SK-N-SH (cell line): ENCODE measurements at regions not wholly inside any gene's neighbourhood (a gene's known extent, or its start where the extent isn't known, plus 50 kb on each side); places are given as distances from the start of the nearest gene placed in this dataset.

ENCODE experiments used
- CTCF ChIA-PET: fragments of 300-600, 350-600 bp; formaldehyde crosslinking; extraction: SDS; loops from one replicate; lab custom pipeline; 2021; lab: Yijun Ruan, JAX
- POLR2A ChIA-PET: fragments of 350-600 bp; sonication (Branson Sonifier 250); formaldehyde crosslinking; extraction: SDS; loops from one replicate; lab custom pipeline; 2020; ENCODE audit warnings: antibody characterized with exemption, inconsistent platforms; lab: Yijun Ruan, JAX
- DNase-seq: peaks from one replicate; pipeline ENCODE4 v3.0.0; 2012
- H2AFZ ChIP-seq: fragments of 200-600 bp; sonication (generic); 2 replicates; pipeline ENCODE4 v1.8.1; 2016; ENCODE audit warnings: antibody characterized with exemption, mild to moderate bottlenecking, low read depth
- H3F3A ChIP-seq: fragments of 200-600 bp; sonication (generic); replicated peaks from 2 replicates; pipeline ENCODE3; 2016; ENCODE audit warnings: antibody characterized with exemption, mild to moderate bottlenecking; ENCODE audit not compliant: insufficient read depth
- H3K27ac ChIP-seq, 2 experiments: fragments of 200-500 bp in 1 of 2; fragments of 200-600 bp in 1 of 2; sonication (Bioruptor generic) in 1 of 2; sonication (generic), shearing (Covaris generic) in 1 of 2; 2 replicates each; pipeline versions ENCODE4 v1.5.1 to v1.6.1; 2014 to 2016; ENCODE audit warnings: low read depth in 2 of 2, inconsistent platforms in 1 of 2, low read length in 1 of 2, mild to moderate bottlenecking in 1 of 2, mixed read lengths in 1 of 2
- H3K27me3 ChIP-seq: fragments of 200-600 bp; sonication (generic), shearing (Covaris generic); 2 replicates; pipeline ENCODE4 v1.6.1; 2016; ENCODE audit warnings: mixed run types; ENCODE audit not compliant: insufficient read depth
- H3K36me3 ChIP-seq, 2 experiments: fragments of 200-500 bp in 1 of 2; fragments of 200-600 bp in 1 of 2; sonication (Bioruptor generic) in 1 of 2; sonication (generic) in 1 of 2; replicated peaks in 1 of 2; 2 replicates each; pipeline versions ENCODE3 to v1.5.1; 2014 to 2016; ENCODE audit warnings: low read length in 1 of 2, mild to moderate bottlenecking in 1 of 2; ENCODE audit not compliant: insufficient read depth in 2 of 2, control insufficient read depth in 1 of 2
- H3K4me1 ChIP-seq, 2 experiments: fragments of 200-500 bp in 1 of 2; fragments of 200-600 bp in 1 of 2; sonication (Bioruptor generic) in 1 of 2; sonication (generic), shearing (Covaris generic) in 1 of 2; 2 replicates each; pipeline versions ENCODE4 v1.5.1 to v1.6.1; 2014 to 2016; ENCODE audit warnings: low read depth in 1 of 2, low read length in 1 of 2, mixed run types in 1 of 2; ENCODE audit not compliant: insufficient read depth in 2 of 2, control insufficient read depth in 1 of 2
- H3K4me2 ChIP-seq: fragments of 200-600 bp; sonication (generic), shearing (Covaris generic); 2 replicates; pipeline ENCODE4 v1.6.1; 2017; ENCODE audit warnings: mixed run types
- H3K4me3 ChIP-seq, 2 experiments: fragments of 200-500 bp in 1 of 2; fragments of 200-600 bp in 1 of 2; sonication (Bioruptor generic) in 1 of 2; sonication (generic), shearing (Covaris generic) in 1 of 2; 2 replicates each; pipeline versions ENCODE4 v1.5.1 to v1.8.1; 2014 to 2016; ENCODE audit warnings: low read depth in 2 of 2, inconsistent platforms in 1 of 2, low read length in 1 of 2, mild to moderate bottlenecking in 1 of 2, mixed read lengths in 1 of 2, moderate library complexity in 1 of 2
- H3K79me2 ChIP-seq: fragments of 200-600 bp; sonication (generic); 2 replicates; pipeline ENCODE4 v1.8.1; 2017; ENCODE audit warnings: mild to moderate bottlenecking; ENCODE audit not compliant: insufficient read depth
- H3K9ac ChIP-seq: fragments of 200-600 bp; sonication (generic); 2 replicates; pipeline ENCODE4 v1.6.1; 2017; ENCODE audit warnings: mixed run types
- H3K9me2 ChIP-seq: fragments of 200-600 bp; sonication (generic); 2 replicates; pipeline ENCODE4 v1.6.1; 2017; ENCODE audit warnings: mixed run types
- H3K9me3 ChIP-seq: fragments of 200-600 bp; sonication (generic); 2 replicates; pipeline ENCODE4 v1.6.1; 2017; ENCODE audit warnings: mixed run types, mild to moderate bottlenecking, moderate library complexity
- H4K20me1 ChIP-seq: fragments of 200-600 bp; sonication (generic); 2 replicates; pipeline ENCODE4 v1.6.1; 2017; ENCODE audit warnings: mild to moderate bottlenecking, mixed run types; ENCODE audit not compliant: insufficient read depth
- CHD2 ChIP-seq: fragments of 150-350 bp; IDR thresholded peaks from 2 replicates; pipeline ENCODE4 v1.6.1; 2018; ENCODE audit warnings: low read length; ENCODE audit not compliant: partially characterized antibody
- ELF1 ChIP-seq: IDR thresholded peaks from 2 replicates; pipeline ENCODE4 v1.4.0; 2012
- EP300 ChIP-seq, 2 experiments: IDR thresholded peaks; 2 replicates each; pipeline versions ENCODE4 v1.4.0 to v1.6.1; 2012; ENCODE audit warnings: borderline replicate concordance in 1 of 2, low read depth in 1 of 2, low read length in 1 of 2
- EZH2phosphoT487 ChIP-seq: fragments of 200-600 bp; sonication (generic); IDR thresholded peaks from 2 replicates; pipeline ENCODE4 v1.6.1; 2017; ENCODE audit warnings: low read depth, mixed run types, mild to moderate bottlenecking, antibody characterized with exemption, moderate library complexity, borderline replicate concordance
- FOSL2 ChIP-seq: IDR thresholded peaks from 2 replicates; pipeline ENCODE4 v1.4.0; 2012; ENCODE audit warnings: low read depth, mild to moderate bottlenecking, moderate library complexity, borderline replicate concordance
- FOXJ3 ChIP-seq: sonication (generic); formaldehyde crosslinking; IDR thresholded peaks from 2 replicates; pipeline ENCODE4 v1.5.1; 2020; ENCODE audit warnings: mild to moderate bottlenecking, missing genetic modification reagents
- GABPA ChIP-seq: IDR thresholded peaks from 2 replicates; pipeline ENCODE4 v1.4.0; 2012; ENCODE audit warnings: low read depth, mild to moderate bottlenecking
- JUND ChIP-seq: IDR thresholded peaks from 2 replicates; pipeline ENCODE4 v1.4.0; 2012
- MXI1 ChIP-seq: IDR thresholded peaks from 2 replicates; pipeline ENCODE4 v1.6.1; 2012; ENCODE audit warnings: mild to moderate bottlenecking, low read depth, low read length, improper control_type of control experiment
- NFIC ChIP-seq: IDR thresholded peaks from 2 replicates; pipeline ENCODE4 v1.4.0; 2012; ENCODE audit warnings: borderline replicate concordance
- POLR2AphosphoS5 ChIP-seq: IDR thresholded peaks from 2 replicates; pipeline ENCODE4 v1.6.1; 2012; ENCODE audit warnings: low read depth, low read length
- RAD21 ChIP-seq: IDR thresholded peaks from 2 replicates; pipeline ENCODE4 v1.6.1; 2012; ENCODE audit warnings: mild to moderate bottlenecking, low read length
- RXRA ChIP-seq: IDR thresholded peaks from 2 replicates; pipeline ENCODE4 v1.4.0; 2012; ENCODE audit warnings: low read depth, mild to moderate bottlenecking, borderline replicate concordance
- SIN3A ChIP-seq: IDR thresholded peaks from 2 replicates; pipeline ENCODE4 v1.6.1; 2012; ENCODE audit warnings: low read depth, mild to moderate bottlenecking, low read length, moderate library complexity, borderline replicate concordance
- SMC3 ChIP-seq: IDR thresholded peaks from 2 replicates; pipeline ENCODE4 v1.6.1; 2012; ENCODE audit warnings: low read depth, low read length, improper control_type of control experiment
- TAF1 ChIP-seq: IDR thresholded peaks from 2 replicates; pipeline ENCODE4 v1.6.1; 2012; ENCODE audit warnings: low read depth, mild to moderate bottlenecking, low read length, moderate library complexity, borderline replicate concordance
- TCF12 ChIP-seq: IDR thresholded peaks from 2 replicates; pipeline ENCODE4 v1.4.0; 2012
- TEAD4 ChIP-seq: IDR thresholded peaks from 2 replicates; pipeline ENCODE4 v1.4.0; 2012; ENCODE audit warnings: mild to moderate bottlenecking, borderline replicate concordance; ENCODE audit not compliant: insufficient read depth
- WGBS: methylation state at CpG from one replicate; pipeline ENCODE4 v1.1.6; 2017; ENCODE audit warnings: low lambda C conversion rate; 5-methylcytosine and 5-hydroxymethylcytosine counted together
- TF ChIP-seq, protein P1 (sequence below): IDR thresholded peaks from 2 replicates; pipeline ENCODE4 v1.4.0; 2012; ENCODE audit warnings: low read depth, borderline replicate concordance
- TF ChIP-seq, protein P2 (sequence below): fragments of 150-350 bp; IDR thresholded peaks from 2 replicates; pipeline ENCODE4 v1.6.1; 2016; ENCODE audit warnings: mild to moderate bottlenecking, low read depth, low read length
- TF ChIP-seq, protein P3 (sequence below): fragments of 200-600 bp; sonication (generic); IDR thresholded peaks from 2 replicates; pipeline ENCODE4 v1.6.1; 2017; ENCODE audit warnings: antibody characterized with exemption, mild to moderate bottlenecking, moderate library complexity

DNA sequence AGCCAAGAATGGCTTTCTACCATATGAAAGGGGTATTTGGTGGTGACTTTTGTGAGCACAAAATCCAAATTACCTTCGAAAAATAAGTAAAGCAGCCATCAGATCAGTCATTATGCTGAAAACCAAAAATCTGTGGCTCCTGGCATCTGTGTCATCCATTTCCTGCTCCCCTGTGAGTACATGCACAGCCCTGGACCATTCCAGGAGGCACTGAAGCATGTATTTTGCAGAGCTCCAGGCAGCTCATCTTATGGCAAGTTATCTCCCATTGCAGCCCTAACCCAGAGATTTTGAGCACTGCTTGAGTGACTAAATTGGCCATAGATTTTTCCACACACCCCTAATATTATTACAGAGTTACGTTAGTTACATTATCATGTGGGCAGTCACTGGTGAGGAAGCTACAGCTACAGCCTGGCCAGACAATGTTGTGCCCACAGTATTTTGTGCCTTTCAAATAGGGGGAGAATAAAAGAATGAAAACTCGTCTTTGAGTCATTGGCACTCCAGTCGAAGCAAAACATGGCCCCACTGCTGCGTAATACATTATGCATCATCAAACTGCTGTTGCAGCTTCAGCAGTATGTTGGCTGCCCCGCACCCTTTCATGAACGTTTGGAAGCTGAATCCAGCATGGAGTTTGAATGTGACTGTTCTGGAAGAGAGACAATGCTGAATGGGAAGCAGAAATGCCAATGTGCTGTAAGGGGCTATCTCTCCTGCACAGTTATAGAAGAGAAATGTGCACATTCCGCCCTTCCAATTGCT lies 702.2 kb downstream of the RNF144A start:
- Histone ChIP-seq H3K9ac (no peak overlapping the region), H3K79me2 (no peaks in the 10 kb centered on the region), H3K4me1 (peaks cover 0 to 6% of the 10 kb centered on the region in 2 experiments; a peak in 2 of 4 replicates), H3K27me3 (no peaks in the 10 kb centered on the region), H4K20me1 (no peaks in the 10 kb centered on the region), H3K27ac (no peak overlapping the region), H3F3A (no peaks in the 10 kb centered on the region), H3K9me3 (no peaks in the 10 kb centered on the region), H2AFZ (no peak overlapping the region), H3K36me3 (no peaks in the 10 kb centered on the region), H3K4me2 (no peak overlapping the region), H3K9me2 (no peaks in the 10 kb centered on the region), H3K4me3 (no peak overlapping the region)
- POLR2A ChIA-PET, result no interaction called here
- CTCF ChIA-PET, result interaction anchor here (1.1 to 1.7 kb wide), 3 partner anchors 10 to 522 kb away, joined by 3 to 6 read pairs (median 3); no protein-coding TSS in a partner anchor
- WGBS, result 42% methylated on average over 8 of the region's 8 CpGs
- TF ChIP-seq POLR2AphosphoS5 (no peak), EP300 (IDR thresholded peaks at IDR 0.05; ENCODE audit: borderline replicate concordance in 1 of 2, low read depth in 1 of 2, low read length in 1 of 2) (0 out of 4 replicates have a peak, but pooled peaks of 1 of the 2 experiments have one; percentile 26), JUND (no peak), EZH2phosphoT487 (no peak), TCF12 (no peak)
- TF ChIP-seq, protein P1, sequence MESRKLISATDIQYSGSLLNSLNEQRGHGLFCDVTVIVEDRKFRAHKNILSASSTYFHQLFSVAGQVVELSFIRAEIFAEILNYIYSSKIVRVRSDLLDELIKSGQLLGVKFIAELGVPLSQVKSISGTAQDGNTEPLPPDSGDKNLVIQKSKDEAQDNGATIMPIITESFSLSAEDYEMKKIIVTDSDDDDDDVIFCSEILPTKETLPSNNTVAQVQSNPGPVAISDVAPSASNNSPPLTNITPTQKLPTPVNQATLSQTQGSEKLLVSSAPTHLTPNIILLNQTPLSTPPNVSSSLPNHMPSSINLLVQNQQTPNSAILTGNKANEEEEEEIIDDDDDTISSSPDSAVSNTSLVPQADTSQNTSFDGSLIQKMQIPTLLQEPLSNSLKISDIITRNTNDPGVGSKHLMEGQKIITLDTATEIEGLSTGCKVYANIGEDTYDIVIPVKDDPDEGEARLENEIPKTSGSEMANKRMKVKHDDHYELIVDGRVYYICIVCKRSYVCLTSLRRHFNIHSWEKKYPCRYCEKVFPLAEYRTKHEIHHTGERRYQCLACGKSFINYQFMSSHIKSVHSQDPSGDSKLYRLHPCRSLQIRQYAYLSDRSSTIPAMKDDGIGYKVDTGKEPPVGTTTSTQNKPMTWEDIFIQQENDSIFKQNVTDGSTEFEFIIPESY, result no peak
- DNase-seq, result no peak

DNA sequence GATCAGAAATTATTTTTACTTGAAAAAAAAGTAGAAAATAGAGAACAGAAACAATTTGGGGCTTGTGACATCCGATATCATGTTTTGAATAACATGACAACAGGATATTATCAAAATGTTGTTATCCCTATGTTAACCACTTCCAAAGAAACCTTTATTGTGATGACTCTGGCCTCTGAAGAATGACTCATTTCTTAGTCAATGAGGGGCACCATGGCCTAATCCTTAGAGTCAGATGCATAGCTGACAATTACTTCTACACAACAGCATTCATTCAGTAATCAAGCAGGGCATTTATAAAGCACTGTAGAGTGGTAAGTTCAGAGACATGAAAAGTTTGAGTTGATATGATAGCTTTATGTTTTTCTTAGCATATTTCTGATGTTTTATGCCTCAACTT lies 703.0 kb downstream of the RNF144A start:
- Histone ChIP-seq H3K9me3 (no peaks in the 10 kb centered on the region), H3K4me3 (no peak overlapping the region), H3K4me2 (no peak overlapping the region), H3K9ac (no peak overlapping the region), H2AFZ (no peak overlapping the region), H3K79me2 (no peaks in the 10 kb centered on the region), H3K27me3 (no peaks in the 10 kb centered on the region), H3K36me3 (no peaks in the 10 kb centered on the region), H3K4me1 (peaks cover 0 to 6% of the 10 kb centered on the region in 2 experiments; a peak in 2 of 4 replicates), H3K9me2 (no peaks in the 10 kb centered on the region), H3K27ac (no peak overlapping the region), H3F3A (no peaks in the 10 kb centered on the region), H4K20me1 (no peaks in the 10 kb centered on the region)
- 57% methylated on average over 1 of the region's 1 CpG for WGBS
- POLR2A ChIA-PET, result no interaction called here
- CTCF ChIA-PET, result no interaction called here
- no peak for DNase-seq
- no peak for TF ChIP-seq MXI1
- no peak for TF ChIP-seq FOXJ3 (CRISPR knock-in tag)
- TF ChIP-seq, protein P2, sequence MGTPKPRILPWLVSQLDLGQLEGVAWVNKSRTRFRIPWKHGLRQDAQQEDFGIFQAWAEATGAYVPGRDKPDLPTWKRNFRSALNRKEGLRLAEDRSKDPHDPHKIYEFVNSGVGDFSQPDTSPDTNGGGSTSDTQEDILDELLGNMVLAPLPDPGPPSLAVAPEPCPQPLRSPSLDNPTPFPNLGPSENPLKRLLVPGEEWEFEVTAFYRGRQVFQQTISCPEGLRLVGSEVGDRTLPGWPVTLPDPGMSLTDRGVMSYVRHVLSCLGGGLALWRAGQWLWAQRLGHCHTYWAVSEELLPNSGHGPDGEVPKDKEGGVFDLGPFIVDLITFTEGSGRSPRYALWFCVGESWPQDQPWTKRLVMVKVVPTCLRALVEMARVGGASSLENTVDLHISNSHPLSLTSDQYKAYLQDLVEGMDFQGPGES, result no peak
- no peak for TF ChIP-seq CHD2
- no peak for TF ChIP-seq RAD21
- TF ChIP-seq, protein P1, result no peak
- no peak for TF ChIP-seq GABPA
- TF ChIP-seq SIN3A, result no peak
- TF ChIP-seq RXRA, result no peak
- TF ChIP-seq TAF1, result no peak
- TF ChIP-seq, protein P3, sequence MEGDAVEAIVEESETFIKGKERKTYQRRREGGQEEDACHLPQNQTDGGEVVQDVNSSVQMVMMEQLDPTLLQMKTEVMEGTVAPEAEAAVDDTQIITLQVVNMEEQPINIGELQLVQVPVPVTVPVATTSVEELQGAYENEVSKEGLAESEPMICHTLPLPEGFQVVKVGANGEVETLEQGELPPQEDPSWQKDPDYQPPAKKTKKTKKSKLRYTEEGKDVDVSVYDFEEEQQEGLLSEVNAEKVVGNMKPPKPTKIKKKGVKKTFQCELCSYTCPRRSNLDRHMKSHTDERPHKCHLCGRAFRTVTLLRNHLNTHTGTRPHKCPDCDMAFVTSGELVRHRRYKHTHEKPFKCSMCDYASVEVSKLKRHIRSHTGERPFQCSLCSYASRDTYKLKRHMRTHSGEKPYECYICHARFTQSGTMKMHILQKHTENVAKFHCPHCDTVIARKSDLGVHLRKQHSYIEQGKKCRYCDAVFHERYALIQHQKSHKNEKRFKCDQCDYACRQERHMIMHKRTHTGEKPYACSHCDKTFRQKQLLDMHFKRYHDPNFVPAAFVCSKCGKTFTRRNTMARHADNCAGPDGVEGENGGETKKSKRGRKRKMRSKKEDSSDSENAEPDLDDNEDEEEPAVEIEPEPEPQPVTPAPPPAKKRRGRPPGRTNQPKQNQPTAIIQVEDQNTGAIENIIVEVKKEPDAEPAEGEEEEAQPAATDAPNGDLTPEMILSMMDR, result no peak
- no peak for TF ChIP-seq SMC3
- no peak for TF ChIP-seq TEAD4
- TF ChIP-seq FOSL2, result no peak
- TF ChIP-seq ELF1, result no peak
- TF ChIP-seq NFIC, result no peak
